ENCODE measurements at regions not wholly inside any gene's neighbourhood (a gene's known extent, or its start where the extent isn't known, plus 50 kb on each side); places are given as distances from the start of the nearest gene placed in this dataset.

DNA sequence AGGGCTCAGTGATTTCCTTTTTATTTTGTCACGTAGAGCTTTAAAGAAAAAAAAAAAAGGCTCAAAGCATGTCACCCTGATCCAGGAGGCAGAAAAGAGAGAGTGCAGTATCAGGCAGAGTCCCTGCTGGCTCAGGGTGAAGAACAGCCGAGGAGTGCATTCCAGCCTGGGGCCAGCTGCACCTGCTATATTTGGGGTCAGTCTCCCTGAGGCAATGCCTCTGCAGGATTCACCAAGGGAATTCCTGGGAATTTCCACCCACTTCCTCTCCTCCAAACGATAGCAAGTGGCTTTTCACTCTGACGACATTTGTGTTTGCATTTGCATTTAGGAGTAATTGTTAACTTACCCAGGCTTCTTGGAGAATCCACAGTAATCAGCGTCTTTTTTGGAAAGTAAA lies 202.9 kb upstream of the CTNNB1 start:
- Histone ChIP-seq H3K4me1 (peaks cover 11% of the 10 kb centered on the region), H3K4me3 (no peak overlapping the region)
- intact Hi-C loops (cut with DNase I) = no loop called here

DNA sequence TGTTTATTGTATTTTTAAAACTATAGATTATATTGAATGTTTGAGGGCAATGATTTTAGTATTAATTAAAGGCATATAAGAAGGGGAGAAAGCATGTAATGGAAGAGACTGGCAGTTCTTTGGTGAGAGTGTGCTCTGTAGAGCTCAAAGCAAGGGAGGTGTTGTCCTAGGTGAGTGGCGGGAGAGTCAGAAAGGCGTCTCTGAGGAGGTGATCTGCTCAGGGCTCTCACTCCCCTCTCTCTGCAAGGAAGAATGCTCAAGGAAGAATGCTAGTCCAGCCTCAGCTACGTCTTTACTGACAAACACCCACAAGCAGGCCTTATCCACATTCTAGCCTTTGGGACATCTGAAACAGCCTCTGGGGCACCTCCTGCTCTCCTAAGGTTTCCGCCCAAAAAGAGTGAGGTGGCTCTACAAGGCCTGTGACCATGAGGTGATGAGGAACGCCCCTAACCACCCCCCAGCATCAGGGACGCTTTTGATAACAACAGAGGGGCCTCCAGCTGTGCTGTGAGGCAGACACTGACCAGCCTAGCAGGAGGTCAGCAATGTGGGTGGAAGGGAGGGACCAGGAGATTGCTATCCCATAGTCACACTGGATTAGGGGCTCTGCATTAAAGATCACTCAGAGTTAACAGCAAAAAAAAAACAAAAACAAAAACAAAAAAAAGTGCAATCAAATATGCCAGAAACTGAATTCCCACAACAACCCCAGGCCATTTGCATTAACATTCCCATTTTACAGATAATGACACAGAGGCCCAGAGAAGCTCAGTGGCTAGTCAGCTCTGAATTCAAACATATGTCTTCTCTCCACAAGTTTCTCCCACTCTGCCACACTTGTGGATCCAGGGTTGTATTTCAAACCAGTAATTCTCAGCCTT lies 202.2 kb upstream of the CTNNB1 start:
- DNase-seq (no peak), ATAC-seq (no peak)
- TF ChIP-seq, protein P1, sequence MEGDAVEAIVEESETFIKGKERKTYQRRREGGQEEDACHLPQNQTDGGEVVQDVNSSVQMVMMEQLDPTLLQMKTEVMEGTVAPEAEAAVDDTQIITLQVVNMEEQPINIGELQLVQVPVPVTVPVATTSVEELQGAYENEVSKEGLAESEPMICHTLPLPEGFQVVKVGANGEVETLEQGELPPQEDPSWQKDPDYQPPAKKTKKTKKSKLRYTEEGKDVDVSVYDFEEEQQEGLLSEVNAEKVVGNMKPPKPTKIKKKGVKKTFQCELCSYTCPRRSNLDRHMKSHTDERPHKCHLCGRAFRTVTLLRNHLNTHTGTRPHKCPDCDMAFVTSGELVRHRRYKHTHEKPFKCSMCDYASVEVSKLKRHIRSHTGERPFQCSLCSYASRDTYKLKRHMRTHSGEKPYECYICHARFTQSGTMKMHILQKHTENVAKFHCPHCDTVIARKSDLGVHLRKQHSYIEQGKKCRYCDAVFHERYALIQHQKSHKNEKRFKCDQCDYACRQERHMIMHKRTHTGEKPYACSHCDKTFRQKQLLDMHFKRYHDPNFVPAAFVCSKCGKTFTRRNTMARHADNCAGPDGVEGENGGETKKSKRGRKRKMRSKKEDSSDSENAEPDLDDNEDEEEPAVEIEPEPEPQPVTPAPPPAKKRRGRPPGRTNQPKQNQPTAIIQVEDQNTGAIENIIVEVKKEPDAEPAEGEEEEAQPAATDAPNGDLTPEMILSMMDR (IDR thresholded peaks at IDR 0.05) = no peak
- no peak overlapping the region for H3K4me3 ChIP-seq
- peaks cover 11% of the 10 kb centered on the region for H3K4me1 ChIP-seq
- H3K27ac ChIP-seq = no peak overlapping the region
- H3K9me3 ChIP-seq = no peaks in the 10 kb centered on the region
- no peaks in the 10 kb centered on the region for H3K27me3 ChIP-seq (ENCODE audit: low read depth)
- H3K36me3 ChIP-seq = no peaks in the 10 kb centered on the region
- intact Hi-C loops (cut with DNase I) = no loop called here

More for the DNA sequence above, 202.9 kb upstream of the CTNNB1 start:
- TF ChIP-seq, protein P1 (IDR thresholded peaks at IDR 0.05) = no peak
- H3K27ac ChIP-seq = no peak overlapping the region
- ATAC-seq (peak; percentile 49 to 57), DNase-seq (no peak)
- H3K9me3 ChIP-seq = no peaks in the 10 kb centered on the region
- no peaks in the 10 kb centered on the region for H3K27me3 ChIP-seq (ENCODE audit: low read depth)
- H3K36me3 ChIP-seq = no peaks in the 10 kb centered on the region

DNA sequence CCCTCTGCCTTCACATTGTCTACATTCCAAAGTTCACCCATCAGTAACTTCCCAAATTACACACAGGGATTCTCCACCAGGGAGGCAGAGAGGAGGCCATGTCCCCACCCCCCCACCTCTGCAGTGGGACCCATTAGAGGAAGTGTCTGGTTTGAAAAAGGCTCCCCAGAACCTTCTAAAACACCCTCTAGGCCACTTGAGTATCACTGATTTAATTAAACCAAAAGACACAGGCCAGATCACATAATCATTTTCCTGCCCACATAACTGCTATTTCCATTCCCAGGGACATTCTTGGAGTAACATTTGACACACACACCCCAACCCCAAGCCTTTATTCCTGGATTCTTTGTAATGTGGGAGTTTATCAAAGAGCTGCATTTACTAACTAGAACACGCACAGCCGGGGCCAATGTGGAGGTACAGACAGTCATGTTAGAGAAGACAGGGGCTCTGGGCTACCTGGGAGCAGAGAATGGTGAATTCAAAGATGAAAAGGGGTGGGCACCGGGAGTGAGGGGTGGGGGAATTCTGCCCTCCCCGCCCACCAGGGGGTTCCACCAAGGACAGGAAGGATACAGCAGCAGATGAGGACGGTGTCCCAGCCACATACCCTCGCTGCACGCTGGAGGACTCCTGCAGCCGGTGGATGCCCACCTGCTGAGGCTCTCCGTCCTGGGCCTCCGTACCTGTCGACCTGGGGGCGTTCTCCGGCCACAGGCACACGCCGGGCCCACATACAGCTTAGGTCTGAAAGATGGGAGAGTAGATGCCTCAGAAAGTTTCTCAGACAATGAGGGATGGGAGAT lies 201.4 kb upstream of the CTNNB1 start:
- no peaks in the 10 kb centered on the region for H3K9me3 ChIP-seq
- H3K4me1 ChIP-seq = peaks cover 11% of the 10 kb centered on the region
- H3K27ac ChIP-seq = no peak overlapping the region
- TF ChIP-seq, protein P1 (IDR thresholded peaks at IDR 0.05) = no peak
- ATAC-seq = no peak
- H3K27me3 ChIP-seq (ENCODE audit: low read depth) = no peaks in the 10 kb centered on the region
- no peak overlapping the region for H3K4me3 ChIP-seq
- intact Hi-C loops (cut with DNase I) = no loop called here
- no peak for DNase-seq
- H3K36me3 ChIP-seq = no peaks in the 10 kb centered on the region

DNA sequence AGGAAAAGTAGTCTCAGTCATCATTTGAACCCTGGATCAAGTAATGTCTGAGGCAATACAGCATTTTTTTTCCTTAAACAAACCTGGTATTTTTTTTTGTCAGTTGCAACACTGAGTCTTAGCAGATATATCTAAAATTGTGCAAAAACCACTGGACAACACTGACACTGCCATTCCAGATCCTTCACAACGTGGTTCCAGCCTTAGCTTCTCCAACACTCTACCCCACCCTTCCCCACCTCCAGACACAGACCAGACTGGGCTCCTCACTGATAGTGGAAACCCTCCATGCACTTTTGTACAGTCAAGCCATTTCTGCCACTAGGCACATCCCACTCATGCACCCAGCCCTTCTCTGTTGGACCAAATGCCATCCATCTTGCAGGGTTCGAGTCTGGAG lies 199.6 kb upstream of the CTNNB1 start:
- no peak for DNase-seq
- no peaks in the 10 kb centered on the region for H3K27me3 ChIP-seq (ENCODE audit: low read depth)
- peaks cover 11% of the 10 kb centered on the region for H3K4me1 ChIP-seq
- intact Hi-C loops (cut with DNase I) = no loop called here
- no peak overlapping the region for H3K27ac ChIP-seq
- H3K4me3 ChIP-seq = no peak overlapping the region
- no peaks in the 10 kb centered on the region for H3K36me3 ChIP-seq
- no peak for ATAC-seq
- TF ChIP-seq, protein P1 (IDR thresholded peaks at IDR 0.05) = no peak
- H3K9me3 ChIP-seq = no peaks in the 10 kb centered on the region

DNA sequence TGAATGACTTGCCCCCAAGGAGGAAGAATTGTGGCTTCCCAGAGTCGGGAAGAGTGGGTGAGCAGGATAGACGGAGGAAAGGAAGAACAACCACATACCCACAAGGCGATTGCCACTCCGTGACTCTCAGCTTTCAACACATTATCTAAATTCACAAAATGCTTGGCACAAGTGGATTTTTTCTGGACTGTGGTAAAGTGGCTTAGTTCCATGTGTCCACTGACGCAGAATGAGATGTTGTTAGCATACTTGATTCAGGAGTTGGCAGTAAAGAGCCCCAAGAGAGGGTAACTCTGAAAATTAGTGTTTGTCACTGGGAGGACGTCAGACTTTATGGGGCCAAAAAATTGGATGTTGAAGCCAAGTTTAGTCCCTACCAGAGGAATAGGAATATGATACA lies 198.8 kb upstream of the CTNNB1 start:
- no peak for DNase-seq
- Histone ChIP-seq H3K36me3 (no peaks in the 10 kb centered on the region), H3K27ac (no peak overlapping the region), H3K4me1 (peaks cover 11% of the 10 kb centered on the region), H3K9me3 (no peaks in the 10 kb centered on the region), H3K4me3 (no peak overlapping the region), H3K27me3 (ENCODE audit: low read depth) (no peaks in the 10 kb centered on the region)
- intact Hi-C loops (cut with DNase I) = no loop called here
- TF ChIP-seq, protein P1 (IDR thresholded peaks at IDR 0.05) = no peak
- ATAC-seq = peak; percentile 56 to 79
